GM23338 (cell line): ENCODE measurements at regions not wholly inside any gene's neighbourhood (a gene's known extent, or its start where the extent isn't known, plus 50 kb on each side); places are given as distances from the start of the nearest gene placed in this dataset.

ENCODE experiments used
- ATAC-seq: fragments of 200-7000 bp; cut with Tn5 transposase; 3 replicates; pipeline ENCODE4 v1.9.1; 2020
- DNase-seq: peaks from one replicate; pipeline ENCODE4 v3.0.0-alpha.2; 2015; ENCODE audit warnings: low spot score
- H2AFZ ChIP-seq: fragments of 200-600 bp; sonication (generic); 2 replicates; pipeline ENCODE4 v1.8.0; 2016; ENCODE audit warnings: antibody characterized with exemption, mild to moderate bottlenecking, moderate library complexity
- H3F3A ChIP-seq: fragments of 200-600 bp; sonication (generic); replicated peaks from 2 replicates; pipeline ENCODE4 v1.8.0; 2017; ENCODE audit warnings: antibody characterized with exemption, mixed run types, low read depth
- H3K27ac ChIP-seq: fragments of 200-600 bp; sonication (generic); 2 replicates; pipeline ENCODE4 v1.6.1; 2016; ENCODE audit warnings: low read depth
- H3K27me3 ChIP-seq: fragments of 200-600 bp; sonication (generic); 2 replicates; pipeline ENCODE4 v1.8.0; 2016; ENCODE audit warnings: mild to moderate bottlenecking, mixed run types, moderate library complexity; ENCODE audit not compliant: insufficient read depth
- H3K36me3 ChIP-seq: fragments of 200-600 bp; sonication (generic); 2 replicates; pipeline ENCODE4 v1.8.0; 2016; ENCODE audit warnings: mild to moderate bottlenecking; ENCODE audit not compliant: insufficient read depth
- H3K4me1 ChIP-seq: fragments of 200-600 bp; sonication (generic); 2 replicates; pipeline ENCODE4 v1.8.0; 2016; ENCODE audit warnings: mild to moderate bottlenecking, moderate library complexity; ENCODE audit not compliant: insufficient read depth
- H3K4me2 ChIP-seq: fragments of 200-600 bp; sonication (generic); 2 replicates; pipeline ENCODE4 v1.7.1; 2017; ENCODE audit warnings: mixed run types
- H3K4me3 ChIP-seq: fragments of 200-600 bp; sonication (generic); 2 replicates; pipeline ENCODE4 v1.6.1; 2016; ENCODE audit warnings: mixed run types
- H3K79me2 ChIP-seq: fragments of 200-600 bp; sonication (generic); replicated peaks from 2 replicates; pipeline ENCODE4 v1.8.0; 2017; ENCODE audit warnings: mild to moderate bottlenecking; ENCODE audit not compliant: insufficient read depth
- H3K9me2 ChIP-seq: fragments of 200-600 bp; sonication (generic); 2 replicates; pipeline ENCODE4 v1.8.0; 2017; ENCODE audit not compliant: insufficient read depth
- H4K20me1 ChIP-seq: fragments of 200-600 bp; sonication (generic); replicated peaks from 2 replicates; pipeline ENCODE4 v1.8.0; 2017; ENCODE audit warnings: mild to moderate bottlenecking; ENCODE audit not compliant: insufficient read depth
- H3K27ac Mint-ChIP-seq: 2 replicates; pipeline ENCODE4 v1.8.0; 2020; ENCODE audit warnings: inconsistent platforms, mild to moderate bottlenecking, moderate library complexity, mixed read lengths
- H3K27me3 Mint-ChIP-seq: 3 replicates; pipeline ENCODE4 v1.8.0; 2022; ENCODE audit warnings: low read depth, mild to moderate bottlenecking, moderate library complexity, mixed read lengths, inconsistent platforms; ENCODE audit not compliant: insufficient read depth, poor library complexity
- H3K36me3 Mint-ChIP-seq: 3 replicates; pipeline ENCODE4 v1.8.0; 2021; ENCODE audit warnings: low read depth, mild to moderate bottlenecking, inconsistent platforms, moderate library complexity, mixed read lengths
- H3K4me1 Mint-ChIP-seq: 3 replicates; pipeline ENCODE4 v1.8.0; 2020; ENCODE audit warnings: mild to moderate bottlenecking, inconsistent platforms, mixed read lengths
- H3K4me3 Mint-ChIP-seq: 3 replicates; pipeline ENCODE4 v1.8.0; 2021; ENCODE audit warnings: moderate library complexity, mild to moderate bottlenecking, inconsistent platforms, mixed read lengths
- H3K9me3 Mint-ChIP-seq: 3 replicates; pipeline ENCODE4 v1.8.0; 2020; ENCODE audit warnings: moderate library complexity, mild to moderate bottlenecking, inconsistent platforms, mixed read lengths
- CREB1 ChIP-seq: fragments of 250-450 bp; sonication (Bioruptor Pico); IDR thresholded peaks from 2 replicates; pipeline ENCODE4 v1.5.0; 2020; ENCODE audit warnings: low read depth, mild to moderate bottlenecking, moderate library complexity
- CTCF ChIP-seq, 2 experiments: fragments of 200-600 bp in 1 of 2; sonication (generic) in 1 of 2; conservative IDR thresholded peaks; 2 replicates each; pipeline versions ENCODE4 v1.5.1 to v1.6.1; 2016 to 2017; ENCODE audit warnings: antibody characterized with exemption in 2 of 2, low read depth in 2 of 2, mild to moderate bottlenecking in 2 of 2, moderate library complexity in 1 of 2
- ETS1 ChIP-seq: IDR thresholded peaks from 2 replicates; pipeline ENCODE4 v1.6.1; 2016; ENCODE audit warnings: antibody characterized with exemption
- EZH2 ChIP-seq: fragments of 200-600 bp; sonication (generic); IDR thresholded peaks from one replicate; pipeline ENCODE4 v1.8.0; 2017; ENCODE audit warnings: antibody characterized with exemption, mild to moderate bottlenecking, low read depth; ENCODE audit not compliant: unreplicated experiment
- EZH2phosphoT487 ChIP-seq: fragments of 200-600 bp; sonication (generic); IDR thresholded peaks from one replicate; pipeline ENCODE4 v1.8.1; 2018; ENCODE audit warnings: antibody characterized with exemption; ENCODE audit not compliant: unreplicated experiment
- JUNB ChIP-seq: IDR thresholded peaks from one replicate; pipeline ENCODE4 v1.6.1; 2016; ENCODE audit warnings: antibody characterized with exemption; ENCODE audit not compliant: unreplicated experiment
- NANOG ChIP-seq: IDR thresholded peaks from 2 replicates; pipeline ENCODE4 v1.6.1; 2016; ENCODE audit warnings: antibody characterized with exemption, borderline replicate concordance
- POLR2AphosphoS5 ChIP-seq: IDR thresholded peaks from 2 replicates; pipeline ENCODE4 v1.6.1; 2016; ENCODE audit warnings: antibody characterized with exemption, low read depth
- REST ChIP-seq: IDR thresholded peaks from one replicate; pipeline ENCODE4 v1.6.1; 2018; ENCODE audit warnings: antibody characterized with exemption; ENCODE audit not compliant: unreplicated experiment
- STAT1 ChIP-seq: IDR thresholded peaks from one replicate; pipeline ENCODE4 v1.6.1; 2016; ENCODE audit warnings: antibody characterized with exemption; ENCODE audit not compliant: unreplicated experiment
- ZNF114 ChIP-seq: fragments of 250-450 bp; sonication (Bioruptor Pico); IDR thresholded peaks from 2 replicates; pipeline ENCODE4 v1.5.0; 2020; ENCODE audit warnings: mild to moderate bottlenecking, moderate library complexity
- ZNF331 ChIP-seq: fragments of 250-450 bp; sonication (Bioruptor Pico); IDR thresholded peaks from 2 replicates; pipeline ENCODE4 v1.5.0; 2020; ENCODE audit warnings: low read depth, mild to moderate bottlenecking, moderate library complexity
- ZNF462 ChIP-seq: fragments of 250-450 bp; sonication (Bioruptor Pico); IDR thresholded peaks from 2 replicates; pipeline ENCODE4 v1.5.0; 2020; ENCODE audit warnings: mild to moderate bottlenecking, moderate library complexity

- H3K4me3 ChIP-seq = no peak overlapping the region
- 0 out of 2 replicates have a peak, but pooled peaks cover under 1% of the 10 kb centered on the region for H3K27me3 ChIP-seq
- H4K20me1 ChIP-seq = no peaks in the 10 kb centered on the region
- no peaks in the 10 kb centered on the region for H3K4me1 ChIP-seq
- Mint-ChIP-seq H3K4me1 (peaks cover under 1% of the 10 kb centered on the region; the same call in 1 of the 3 replicates), H3K9me3 (no peaks in the 10 kb centered on the region), H3K27ac (no peak overlapping the region), H3K4me3 (no peak overlapping the region), H3K36me3 (no peaks in the 10 kb centered on the region), H3K27me3 (peaks cover 7% of the 10 kb centered on the region)
- H3F3A ChIP-seq = no peaks in the 10 kb centered on the region
- no peak overlapping the region for H3K27ac ChIP-seq
- H3K79me2 ChIP-seq = no peaks in the 10 kb centered on the region
- no peak for ATAC-seq
- no peaks in the 10 kb centered on the region for H3K36me3 ChIP-seq
- H3K9me2 ChIP-seq = no peaks in the 10 kb centered on the region
- H2AFZ ChIP-seq = no peak overlapping the region
- DNase-seq = no peak
- H3K4me2 ChIP-seq = no peak overlapping the region
- TF ChIP-seq ZNF462 = no peak
- TF ChIP-seq POLR2AphosphoS5 = no peak
- TF ChIP-seq EZH2phosphoT487 = no peak
- TF ChIP-seq ZNF114 (CRISPR knock-in tag) = no peak
- TF ChIP-seq NANOG = no peak
- no peak for TF ChIP-seq CREB1 (CRISPR knock-in tag)
- no peak for TF ChIP-seq EZH2
- no peak for TF ChIP-seq ETS1
- TF ChIP-seq JUNB = no peak
- TF ChIP-seq ZNF331 (CRISPR knock-in tag) = no peak
- TF ChIP-seq CTCF (conservative IDR thresholded peaks at IDR 0.05; ENCODE audit: low read depth in 2 of 2) = no peak
- no peak for TF ChIP-seq STAT1
- no peak for TF ChIP-seq REST
Observed at GRCh38 chr17:34482730-34483129, 96.7 kb upstream of the TMEM132E start.
